PC-9 (cell line): ENCODE measurements at regions not wholly inside any gene's neighbourhood (a gene's known extent, or its start where the extent isn't known, plus 50 kb on each side); places are given as distances from the start of the nearest gene placed in this dataset.

ENCODE experiments used
- BruUV-seq: library from RNA; stranded (reverse); fragments of 400-500 nt; replicated peaks from 2 replicates; lab custom pipeline; 2021; lab: Mats Ljungman, UMichigan
- CTCF ChIA-PET: fragments of 300-600 bp; sonication (Branson Sonifier 250); formaldehyde crosslinking; loops from one replicate; lab custom pipeline; 2022; ENCODE audit warnings: antibody characterized with exemption; lab: Charles Lee
- POLR2A ChIA-PET: fragments of 300-600 bp; sonication (Branson Sonifier 250); formaldehyde crosslinking; loops from one replicate; lab custom pipeline; 2022; ENCODE audit warnings: antibody characterized with exemption; ENCODE audit not compliant: unreplicated experiment; lab: Charles Lee
- DNase-seq, 2 experiments: peaks; one replicate each; pipeline versions ENCODE4 v3.0.0 to v3.0.0-alpha.2; 2015 to 2022; ENCODE audit warnings: mixed read lengths in 1 of 2
- H2AFZ ChIP-seq: fragments of 200-600 bp; sonication (generic); 2 replicates; pipeline ENCODE4 v1.8.1; 2017; ENCODE audit warnings: antibody characterized with exemption
- H3F3A ChIP-seq: fragments of 200-600 bp; sonication (generic); 2 replicates; pipeline ENCODE4 v1.8.1; 2017; ENCODE audit warnings: antibody characterized with exemption, mild to moderate bottlenecking, low read depth; ENCODE audit not compliant: insufficient read depth
- H3K27ac ChIP-seq: fragments of 200-600 bp; sonication (generic); 2 replicates; pipeline ENCODE4 v1.6.1; 2016; ENCODE audit warnings: mixed run types
- H3K27me3 ChIP-seq: fragments of 200-600 bp; sonication (generic); 2 replicates; pipeline ENCODE4 v1.6.1; 2016; ENCODE audit warnings: low read depth, mixed run types; ENCODE audit not compliant: insufficient read depth
- H3K36me3 ChIP-seq: fragments of 200-600 bp; sonication (generic); 2 replicates; pipeline ENCODE4 v1.6.1; 2016; ENCODE audit warnings: low read depth, mixed run types
- H3K4me1 ChIP-seq: fragments of 200-600 bp; sonication (generic); replicated peaks from 2 replicates; pipeline ENCODE4 v1.6.1; 2016; ENCODE audit warnings: mixed run types; ENCODE audit not compliant: insufficient read depth
- H3K4me2 ChIP-seq: fragments of 200-600 bp; sonication (generic); 2 replicates; pipeline ENCODE4 v1.6.1; 2017; ENCODE audit warnings: mixed run types
- H3K4me3 ChIP-seq: fragments of 200-600 bp; sonication (generic); 2 replicates; pipeline ENCODE4 v1.6.1; 2016; ENCODE audit warnings: mixed run types
- H3K79me2 ChIP-seq: fragments of 200-600 bp; sonication (generic); 2 replicates; pipeline ENCODE4 v1.6.1; 2017; ENCODE audit warnings: low read depth, mixed run types
- H3K9me2 ChIP-seq: fragments of 200-600 bp; sonication (generic); 2 replicates; pipeline ENCODE4 v1.8.1; 2017; ENCODE audit warnings: mild to moderate bottlenecking; ENCODE audit not compliant: insufficient read depth
- H3K9me3 ChIP-seq: fragments of 200-600 bp; sonication (generic); 2 replicates; pipeline ENCODE4 v1.8.1; 2016; ENCODE audit warnings: low read depth; ENCODE audit not compliant: insufficient read depth
- H4K20me1 ChIP-seq: fragments of 200-600 bp; sonication (generic); 2 replicates; pipeline ENCODE4 v1.8.1; 2017; ENCODE audit not compliant: insufficient read depth
- CTCF ChIP-seq: fragments of 200-600 bp; sonication (generic); conservative IDR thresholded peaks from 2 replicates; pipeline ENCODE4 v1.6.1; 2017; ENCODE audit warnings: mixed run types, antibody characterized with exemption, mild to moderate bottlenecking, moderate library complexity
- EZH2 ChIP-seq: fragments of 200-600 bp; sonication (generic); IDR thresholded peaks from 2 replicates; pipeline ENCODE4 v1.8.0; 2017; ENCODE audit warnings: antibody characterized with exemption, low read depth
- intact Hi-C: fragments of 100-400 bp; cut with micrococcal nuclease; formaldehyde crosslinking; loops from one replicate; pipeline ENCODE4 v1.10.0; 2022; ENCODE audit not compliant: unreplicated experiment

GRCh38 chr2:66110086-66110485 is 324.8 kb upstream of the MEIS1 start:
- no peak for TF ChIP-seq CTCF
- no peak for TF ChIP-seq EZH2
- intact Hi-C loops = no loop called here
- no peaks in the 10 kb centered on the region for H3K4me1 ChIP-seq
- ChIA-PET POLR2A (no interaction called here), CTCF (no interaction called here)
- H3K9me2 ChIP-seq = no peaks in the 10 kb centered on the region; the same call in 1 of the 2 replicates
- H3K4me2 ChIP-seq = no peak overlapping the region
- no peak overlapping the region for H2AFZ ChIP-seq
- H3K27me3 ChIP-seq = no peaks in the 10 kb centered on the region
- H3K79me2 ChIP-seq = no peaks in the 10 kb centered on the region
- no peak overlapping the region for H3K4me3 ChIP-seq
- H4K20me1 ChIP-seq = no peaks in the 10 kb centered on the region; the same call in 1 of the 2 replicates
- H3K9me3 ChIP-seq = no peaks in the 10 kb centered on the region
- no peak overlapping the region for H3K27ac ChIP-seq
- BruUV-seq = no TSS peak
- no peak for DNase-seq
- H3F3A ChIP-seq = no peaks in the 10 kb centered on the region
- no peaks in the 10 kb centered on the region for H3K36me3 ChIP-seq

GRCh38 chr2:66109419-66109818 is 325.5 kb upstream of the MEIS1 start:
- Histone ChIP-seq H3K4me2 (no peak overlapping the region), H3K36me3 (no peaks in the 10 kb centered on the region), H3K4me1 (no peaks in the 10 kb centered on the region), H3K27me3 (no peaks in the 10 kb centered on the region), H3K79me2 (no peaks in the 10 kb centered on the region), H2AFZ (no peak overlapping the region), H3K4me3 (no peak overlapping the region), H3K9me3 (no peaks in the 10 kb centered on the region), H3F3A (no peaks in the 10 kb centered on the region), H3K27ac (no peak overlapping the region), H4K20me1 (no peaks in the 10 kb centered on the region; the same call in 1 of the 2 replicates), H3K9me2 (no peaks in the 10 kb centered on the region; the same call in 1 of the 2 replicates)
- BruUV-seq = no TSS peak
- ChIA-PET POLR2A (no interaction called here), CTCF (no interaction called here)
- DNase-seq = no peak
- TF ChIP-seq CTCF = no peak
- no peak for TF ChIP-seq EZH2
- intact Hi-C loops = no loop called here

- H3K4me3 ChIP-seq = no peak overlapping the region
- BruUV-seq = no TSS peak
- no peak for TF ChIP-seq CTCF
- TF ChIP-seq EZH2 = no peak
- no peaks in the 10 kb centered on the region for H3K9me2 ChIP-seq
- no peaks in the 10 kb centered on the region for H3K36me3 ChIP-seq
- no peak overlapping the region for H2AFZ ChIP-seq
- H3K9me3 ChIP-seq = no peaks in the 10 kb centered on the region
- no peak overlapping the region for H3K4me2 ChIP-seq
- H4K20me1 ChIP-seq = no peaks in the 10 kb centered on the region; the same call in 1 of the 2 replicates
- H3K4me1 ChIP-seq = no peaks in the 10 kb centered on the region
- no peaks in the 10 kb centered on the region for H3K27me3 ChIP-seq
- intact Hi-C loops = no loop called here
- H3K27ac ChIP-seq = no peak overlapping the region
- DNase-seq = no peak
- POLR2A ChIA-PET = no interaction called here
- no peaks in the 10 kb centered on the region for H3K79me2 ChIP-seq
- H3F3A ChIP-seq = no peaks in the 10 kb centered on the region
- CTCF ChIA-PET = no interaction called here
These were observed 329.7 kb upstream of the MEIS1 start for GRCh38 chr2:66105066-66105753.
